Cardiac fibroblast (primary cell): ENCODE measurements at regions not wholly inside any gene's neighbourhood (a gene's known extent, or its start where the extent isn't known, plus 50 kb on each side); places are given as distances from the start of the nearest gene placed in this dataset.

Source experiments
- DNase-seq, 2 donors: peaks; one replicate each; pipeline versions ENCODE4 v3.0.0 to v3.0.0-alpha.2; 2010; ENCODE audit warnings: low read depth in 2 of 2
- H3K4me3 ChIP-seq, 2 donors: replicated peaks in 1 of 2; 1 replicate in 1 of 2; 2 replicates in 1 of 2; pipeline ENCODE4 v1.5.1; 2011; ENCODE audit warnings: low read depth in 2 of 2, low read length in 2 of 2, mild to moderate bottlenecking in 2 of 2, moderate library complexity in 1 of 2
- TF ChIP-seq, protein P1 (sequence below): IDR thresholded peaks from one replicate; pipeline ENCODE4 v1.5.1; 2011; ENCODE audit warnings: low read depth, mild to moderate bottlenecking, low read length, inconsistent platforms

DNA sequence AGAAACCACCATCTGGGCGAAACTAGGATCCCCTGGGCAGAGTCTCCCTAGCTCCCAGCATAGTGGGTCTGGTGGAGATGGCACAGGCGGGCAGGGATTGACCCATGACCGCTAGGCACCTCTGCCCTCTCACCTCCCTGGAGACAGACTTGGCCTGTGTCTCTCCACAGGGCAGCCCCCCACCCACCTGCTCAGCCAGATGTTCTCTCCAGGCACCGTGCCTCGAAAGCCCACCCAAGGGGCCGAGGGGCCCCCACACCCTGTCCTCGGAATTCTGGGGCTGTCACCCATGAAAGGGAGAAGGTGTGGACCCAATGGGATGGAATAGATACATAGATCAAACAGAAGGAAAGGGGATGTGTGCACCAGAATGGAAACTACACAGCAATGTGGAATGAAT, 229.1 kb upstream of the RTL1 start:
- H3K4me3 ChIP-seq: no peak overlapping the region
- TF ChIP-seq, protein P1, sequence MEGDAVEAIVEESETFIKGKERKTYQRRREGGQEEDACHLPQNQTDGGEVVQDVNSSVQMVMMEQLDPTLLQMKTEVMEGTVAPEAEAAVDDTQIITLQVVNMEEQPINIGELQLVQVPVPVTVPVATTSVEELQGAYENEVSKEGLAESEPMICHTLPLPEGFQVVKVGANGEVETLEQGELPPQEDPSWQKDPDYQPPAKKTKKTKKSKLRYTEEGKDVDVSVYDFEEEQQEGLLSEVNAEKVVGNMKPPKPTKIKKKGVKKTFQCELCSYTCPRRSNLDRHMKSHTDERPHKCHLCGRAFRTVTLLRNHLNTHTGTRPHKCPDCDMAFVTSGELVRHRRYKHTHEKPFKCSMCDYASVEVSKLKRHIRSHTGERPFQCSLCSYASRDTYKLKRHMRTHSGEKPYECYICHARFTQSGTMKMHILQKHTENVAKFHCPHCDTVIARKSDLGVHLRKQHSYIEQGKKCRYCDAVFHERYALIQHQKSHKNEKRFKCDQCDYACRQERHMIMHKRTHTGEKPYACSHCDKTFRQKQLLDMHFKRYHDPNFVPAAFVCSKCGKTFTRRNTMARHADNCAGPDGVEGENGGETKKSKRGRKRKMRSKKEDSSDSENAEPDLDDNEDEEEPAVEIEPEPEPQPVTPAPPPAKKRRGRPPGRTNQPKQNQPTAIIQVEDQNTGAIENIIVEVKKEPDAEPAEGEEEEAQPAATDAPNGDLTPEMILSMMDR: no peak
- no peak for DNase-seq

DNA sequence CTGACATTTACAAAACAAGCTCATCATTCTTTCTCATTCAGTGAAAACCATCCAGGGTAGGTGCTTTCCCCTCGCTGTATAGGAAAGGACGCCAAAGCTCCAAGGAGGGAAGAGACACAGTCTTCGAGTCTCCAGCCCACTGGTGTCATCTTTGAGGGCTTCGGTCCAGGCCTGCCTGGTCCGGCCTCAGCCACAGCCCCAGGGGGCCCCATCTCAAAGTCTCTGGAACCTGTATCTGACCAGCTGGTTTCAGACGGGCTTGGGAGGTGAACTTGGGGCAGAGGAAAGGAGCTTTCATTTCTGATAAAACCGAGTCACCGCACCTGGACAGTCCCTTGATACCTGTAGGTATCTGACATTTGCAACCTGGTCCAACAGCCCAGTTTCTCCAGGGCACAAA, 229.5 kb upstream of the RTL1 start:
- H3K4me3 ChIP-seq: no peak overlapping the region
- TF ChIP-seq, protein P1: no peak
- DNase-seq: no peak

GRCh38 chr14:101134161-101134631, 230.7 kb upstream of the RTL1 start:
- no peak overlapping the region for H3K4me3 ChIP-seq
- TF ChIP-seq, protein P1: no peak
- no peak for DNase-seq

DNA sequence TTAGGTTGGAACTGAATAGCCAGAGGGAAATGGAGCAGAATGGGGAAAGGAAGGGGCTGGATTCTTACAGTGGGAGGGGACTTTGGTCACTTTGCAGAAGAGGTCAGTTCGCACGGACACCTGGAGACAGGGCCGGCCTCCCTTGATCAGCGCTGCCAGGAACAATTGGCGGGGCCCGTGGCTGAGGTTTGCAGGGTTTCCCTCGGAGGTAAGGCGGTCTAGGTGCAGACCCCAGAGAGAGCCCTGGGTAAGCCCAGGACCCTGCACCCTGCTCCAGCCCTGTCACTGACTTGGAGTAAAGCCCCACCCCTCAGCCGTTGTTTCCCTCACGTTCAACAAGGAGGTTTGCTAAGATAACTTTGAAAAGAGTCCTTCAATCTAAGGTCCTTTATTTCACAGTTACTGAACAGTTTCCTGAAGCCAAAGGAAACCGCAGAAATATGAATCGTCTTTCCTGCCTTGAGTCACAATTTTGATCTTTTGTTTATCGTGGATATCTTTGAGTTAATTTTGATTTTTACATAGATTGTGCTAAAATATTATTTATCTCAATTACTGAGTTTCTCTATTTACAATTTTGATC, 231.4 kb upstream of the RTL1 start:
- no peak overlapping the region for H3K4me3 ChIP-seq
- TF ChIP-seq, protein P1: no peak
- DNase-seq: no peak

GRCh38 chr14:101135796-101136742, 232.5 kb upstream of the RTL1 start:
- DNase-seq: no peak
- H3K4me3 ChIP-seq: no peak overlapping the region

DNA sequence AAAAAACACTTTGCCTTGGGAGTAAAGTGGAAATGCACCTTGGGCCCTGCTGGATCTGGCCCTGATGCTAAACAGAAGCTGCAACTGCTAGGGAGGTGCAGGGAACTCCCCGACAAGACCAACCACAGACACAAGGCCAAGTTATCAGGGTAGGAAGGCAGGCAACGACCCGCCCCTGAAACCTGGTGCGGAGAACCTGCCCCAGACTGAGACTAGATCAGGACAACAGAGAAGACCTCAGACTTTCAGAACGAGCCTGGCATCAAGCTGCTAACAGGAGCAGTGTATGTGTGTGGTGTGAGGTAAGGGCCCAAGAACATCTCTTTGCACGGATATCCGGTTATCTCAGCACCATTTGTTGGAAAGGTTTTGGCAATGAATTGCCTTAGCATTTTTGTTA, 233.7 kb upstream of the RTL1 start:
- TF ChIP-seq, protein P1: no peak
- H3K4me3 ChIP-seq: no peak overlapping the region

More at GRCh38 chr14:101135796-101136742, 232.5 kb upstream of the RTL1 start:
- TF ChIP-seq, protein P1: no peak

More for the DNA sequence above, 233.7 kb upstream of the RTL1 start:
- DNase-seq: no peak
